GM23338 (cell line): ENCODE measurements at regions not wholly inside any gene's neighbourhood (a gene's known extent, or its start where the extent isn't known, plus 50 kb on each side); places are given as distances from the start of the nearest gene placed in this dataset.

Experiments
- ATAC-seq: fragments of 200-7000 bp; cut with Tn5 transposase; 3 replicates; pipeline ENCODE4 v1.9.1; 2020
- DNase-seq: peaks from one replicate; pipeline ENCODE4 v3.0.0-alpha.2; 2015; ENCODE audit warnings: low spot score
- H2AFZ ChIP-seq: fragments of 200-600 bp; sonication (generic); 2 replicates; pipeline ENCODE4 v1.8.0; 2016; ENCODE audit warnings: antibody characterized with exemption, mild to moderate bottlenecking, moderate library complexity
- H3F3A ChIP-seq: fragments of 200-600 bp; sonication (generic); replicated peaks from 2 replicates; pipeline ENCODE4 v1.8.0; 2017; ENCODE audit warnings: antibody characterized with exemption, mixed run types, low read depth
- H3K27ac ChIP-seq: fragments of 200-600 bp; sonication (generic); 2 replicates; pipeline ENCODE4 v1.6.1; 2016; ENCODE audit warnings: low read depth
- H3K27me3 ChIP-seq: fragments of 200-600 bp; sonication (generic); 2 replicates; pipeline ENCODE4 v1.8.0; 2016; ENCODE audit warnings: mild to moderate bottlenecking, mixed run types, moderate library complexity; ENCODE audit not compliant: insufficient read depth
- H3K36me3 ChIP-seq: fragments of 200-600 bp; sonication (generic); 2 replicates; pipeline ENCODE4 v1.8.0; 2016; ENCODE audit warnings: mild to moderate bottlenecking; ENCODE audit not compliant: insufficient read depth
- H3K4me1 ChIP-seq: fragments of 200-600 bp; sonication (generic); 2 replicates; pipeline ENCODE4 v1.8.0; 2016; ENCODE audit warnings: mild to moderate bottlenecking, moderate library complexity; ENCODE audit not compliant: insufficient read depth
- H3K4me2 ChIP-seq: fragments of 200-600 bp; sonication (generic); 2 replicates; pipeline ENCODE4 v1.7.1; 2017; ENCODE audit warnings: mixed run types
- H3K4me3 ChIP-seq: fragments of 200-600 bp; sonication (generic); 2 replicates; pipeline ENCODE4 v1.6.1; 2016; ENCODE audit warnings: mixed run types
- H3K79me2 ChIP-seq: fragments of 200-600 bp; sonication (generic); replicated peaks from 2 replicates; pipeline ENCODE4 v1.8.0; 2017; ENCODE audit warnings: mild to moderate bottlenecking; ENCODE audit not compliant: insufficient read depth
- H3K9me2 ChIP-seq: fragments of 200-600 bp; sonication (generic); 2 replicates; pipeline ENCODE4 v1.8.0; 2017; ENCODE audit not compliant: insufficient read depth
- H4K20me1 ChIP-seq: fragments of 200-600 bp; sonication (generic); replicated peaks from 2 replicates; pipeline ENCODE4 v1.8.0; 2017; ENCODE audit warnings: mild to moderate bottlenecking; ENCODE audit not compliant: insufficient read depth
- H3K27ac Mint-ChIP-seq: 2 replicates; pipeline ENCODE4 v1.8.0; 2020; ENCODE audit warnings: inconsistent platforms, mild to moderate bottlenecking, moderate library complexity, mixed read lengths
- H3K27me3 Mint-ChIP-seq: 3 replicates; pipeline ENCODE4 v1.8.0; 2022; ENCODE audit warnings: low read depth, mild to moderate bottlenecking, moderate library complexity, mixed read lengths, inconsistent platforms; ENCODE audit not compliant: insufficient read depth, poor library complexity
- H3K36me3 Mint-ChIP-seq: 3 replicates; pipeline ENCODE4 v1.8.0; 2021; ENCODE audit warnings: low read depth, mild to moderate bottlenecking, inconsistent platforms, moderate library complexity, mixed read lengths
- H3K4me1 Mint-ChIP-seq: 3 replicates; pipeline ENCODE4 v1.8.0; 2020; ENCODE audit warnings: mild to moderate bottlenecking, inconsistent platforms, mixed read lengths
- H3K4me3 Mint-ChIP-seq: 3 replicates; pipeline ENCODE4 v1.8.0; 2021; ENCODE audit warnings: moderate library complexity, mild to moderate bottlenecking, inconsistent platforms, mixed read lengths
- H3K9me3 Mint-ChIP-seq: 3 replicates; pipeline ENCODE4 v1.8.0; 2020; ENCODE audit warnings: moderate library complexity, mild to moderate bottlenecking, inconsistent platforms, mixed read lengths
- CREB1 ChIP-seq: fragments of 250-450 bp; sonication (Bioruptor Pico); IDR thresholded peaks from 2 replicates; pipeline ENCODE4 v1.5.0; 2020; ENCODE audit warnings: low read depth, mild to moderate bottlenecking, moderate library complexity
- EZH2 ChIP-seq: fragments of 200-600 bp; sonication (generic); IDR thresholded peaks from one replicate; pipeline ENCODE4 v1.8.0; 2017; ENCODE audit warnings: antibody characterized with exemption, mild to moderate bottlenecking, low read depth; ENCODE audit not compliant: unreplicated experiment
- EZH2phosphoT487 ChIP-seq: fragments of 200-600 bp; sonication (generic); IDR thresholded peaks from one replicate; pipeline ENCODE4 v1.8.1; 2018; ENCODE audit warnings: antibody characterized with exemption; ENCODE audit not compliant: unreplicated experiment
- JUNB ChIP-seq: IDR thresholded peaks from one replicate; pipeline ENCODE4 v1.6.1; 2016; ENCODE audit warnings: antibody characterized with exemption; ENCODE audit not compliant: unreplicated experiment
- NANOG ChIP-seq: IDR thresholded peaks from 2 replicates; pipeline ENCODE4 v1.6.1; 2016; ENCODE audit warnings: antibody characterized with exemption, borderline replicate concordance
- POLR2AphosphoS5 ChIP-seq: IDR thresholded peaks from 2 replicates; pipeline ENCODE4 v1.6.1; 2016; ENCODE audit warnings: antibody characterized with exemption, low read depth
- STAT1 ChIP-seq: IDR thresholded peaks from one replicate; pipeline ENCODE4 v1.6.1; 2016; ENCODE audit warnings: antibody characterized with exemption; ENCODE audit not compliant: unreplicated experiment
- ZNF114 ChIP-seq: fragments of 250-450 bp; sonication (Bioruptor Pico); IDR thresholded peaks from 2 replicates; pipeline ENCODE4 v1.5.0; 2020; ENCODE audit warnings: mild to moderate bottlenecking, moderate library complexity
- ZNF331 ChIP-seq: fragments of 250-450 bp; sonication (Bioruptor Pico); IDR thresholded peaks from 2 replicates; pipeline ENCODE4 v1.5.0; 2020; ENCODE audit warnings: low read depth, mild to moderate bottlenecking, moderate library complexity
- TF ChIP-seq, protein P1 (sequence below), 2 experiments: fragments of 200-600 bp in 1 of 2; sonication (generic) in 1 of 2; conservative IDR thresholded peaks; 2 replicates each; pipeline versions ENCODE4 v1.5.1 to v1.6.1; 2016 to 2017; ENCODE audit warnings: antibody characterized with exemption in 2 of 2, low read depth in 2 of 2, mild to moderate bottlenecking in 2 of 2, moderate library complexity in 1 of 2
- TF ChIP-seq, protein P2 (sequence below): IDR thresholded peaks from one replicate; pipeline ENCODE4 v1.6.1; 2018; ENCODE audit warnings: antibody characterized with exemption; ENCODE audit not compliant: unreplicated experiment
- TF ChIP-seq, protein P3 (sequence below): fragments of 250-450 bp; sonication (Bioruptor Pico); IDR thresholded peaks from 2 replicates; pipeline ENCODE4 v1.5.0; 2020; ENCODE audit warnings: mild to moderate bottlenecking, moderate library complexity
- TF ChIP-seq, protein P4 (sequence below): IDR thresholded peaks from 2 replicates; pipeline ENCODE4 v1.6.1; 2016; ENCODE audit warnings: antibody characterized with exemption

DNA sequence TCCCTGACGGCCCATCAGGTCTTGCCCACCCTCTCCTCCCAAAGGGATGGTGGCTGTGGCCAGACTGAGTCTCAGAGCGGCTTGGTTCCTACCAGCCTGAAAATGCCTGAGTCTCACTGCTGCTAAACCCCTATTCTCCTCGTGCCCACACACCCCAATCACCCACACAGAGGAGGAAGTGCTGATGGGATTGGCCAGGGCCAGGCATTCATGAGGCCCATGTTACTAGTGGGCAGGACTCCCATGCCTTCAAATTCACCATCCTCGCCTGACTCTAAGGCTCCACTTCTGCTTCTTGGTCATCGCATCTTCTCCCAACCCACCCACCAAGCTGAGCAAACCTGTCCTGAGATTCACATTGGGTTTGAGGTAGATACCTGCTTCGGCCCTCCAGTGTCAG is 80.1 kb upstream of the CST7 start:
- ATAC-seq = no peak
- Histone ChIP-seq H3K4me1 (no peaks in the 10 kb centered on the region), H3K79me2 (no peaks in the 10 kb centered on the region), H2AFZ (no peak overlapping the region), H4K20me1 (no peaks in the 10 kb centered on the region), H3K27me3 (no peaks in the 10 kb centered on the region), H3K36me3 (no peaks in the 10 kb centered on the region), H3K27ac (no peak overlapping the region), H3K9me2 (no peaks in the 10 kb centered on the region), H3K4me2 (no peak overlapping the region), H3F3A (no peaks in the 10 kb centered on the region), H3K4me3 (no peak overlapping the region)
- Mint-ChIP-seq H3K9me3 (peaks cover 31% of the 10 kb centered on the region), H3K27me3 (no peaks in the 10 kb centered on the region), H3K36me3 (peaks cover 16% of the 10 kb centered on the region), H3K4me3 (no peak overlapping the region), H3K27ac (no peak overlapping the region), H3K4me1 (no peaks in the 10 kb centered on the region)
- no peak for DNase-seq
- TF ChIP-seq, protein P1, sequence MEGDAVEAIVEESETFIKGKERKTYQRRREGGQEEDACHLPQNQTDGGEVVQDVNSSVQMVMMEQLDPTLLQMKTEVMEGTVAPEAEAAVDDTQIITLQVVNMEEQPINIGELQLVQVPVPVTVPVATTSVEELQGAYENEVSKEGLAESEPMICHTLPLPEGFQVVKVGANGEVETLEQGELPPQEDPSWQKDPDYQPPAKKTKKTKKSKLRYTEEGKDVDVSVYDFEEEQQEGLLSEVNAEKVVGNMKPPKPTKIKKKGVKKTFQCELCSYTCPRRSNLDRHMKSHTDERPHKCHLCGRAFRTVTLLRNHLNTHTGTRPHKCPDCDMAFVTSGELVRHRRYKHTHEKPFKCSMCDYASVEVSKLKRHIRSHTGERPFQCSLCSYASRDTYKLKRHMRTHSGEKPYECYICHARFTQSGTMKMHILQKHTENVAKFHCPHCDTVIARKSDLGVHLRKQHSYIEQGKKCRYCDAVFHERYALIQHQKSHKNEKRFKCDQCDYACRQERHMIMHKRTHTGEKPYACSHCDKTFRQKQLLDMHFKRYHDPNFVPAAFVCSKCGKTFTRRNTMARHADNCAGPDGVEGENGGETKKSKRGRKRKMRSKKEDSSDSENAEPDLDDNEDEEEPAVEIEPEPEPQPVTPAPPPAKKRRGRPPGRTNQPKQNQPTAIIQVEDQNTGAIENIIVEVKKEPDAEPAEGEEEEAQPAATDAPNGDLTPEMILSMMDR (conservative IDR thresholded peaks at IDR 0.05; ENCODE audit: low read depth in 2 of 2) = no peak
- TF ChIP-seq EZH2phosphoT487 (no peak), EZH2 (no peak), NANOG (no peak), ZNF114 (no peak), STAT1 (no peak), JUNB (no peak), CREB1 (CRISPR knock-in tag) (no peak), POLR2AphosphoS5 (no peak), ZNF331 (no peak)
- TF ChIP-seq, protein P2, sequence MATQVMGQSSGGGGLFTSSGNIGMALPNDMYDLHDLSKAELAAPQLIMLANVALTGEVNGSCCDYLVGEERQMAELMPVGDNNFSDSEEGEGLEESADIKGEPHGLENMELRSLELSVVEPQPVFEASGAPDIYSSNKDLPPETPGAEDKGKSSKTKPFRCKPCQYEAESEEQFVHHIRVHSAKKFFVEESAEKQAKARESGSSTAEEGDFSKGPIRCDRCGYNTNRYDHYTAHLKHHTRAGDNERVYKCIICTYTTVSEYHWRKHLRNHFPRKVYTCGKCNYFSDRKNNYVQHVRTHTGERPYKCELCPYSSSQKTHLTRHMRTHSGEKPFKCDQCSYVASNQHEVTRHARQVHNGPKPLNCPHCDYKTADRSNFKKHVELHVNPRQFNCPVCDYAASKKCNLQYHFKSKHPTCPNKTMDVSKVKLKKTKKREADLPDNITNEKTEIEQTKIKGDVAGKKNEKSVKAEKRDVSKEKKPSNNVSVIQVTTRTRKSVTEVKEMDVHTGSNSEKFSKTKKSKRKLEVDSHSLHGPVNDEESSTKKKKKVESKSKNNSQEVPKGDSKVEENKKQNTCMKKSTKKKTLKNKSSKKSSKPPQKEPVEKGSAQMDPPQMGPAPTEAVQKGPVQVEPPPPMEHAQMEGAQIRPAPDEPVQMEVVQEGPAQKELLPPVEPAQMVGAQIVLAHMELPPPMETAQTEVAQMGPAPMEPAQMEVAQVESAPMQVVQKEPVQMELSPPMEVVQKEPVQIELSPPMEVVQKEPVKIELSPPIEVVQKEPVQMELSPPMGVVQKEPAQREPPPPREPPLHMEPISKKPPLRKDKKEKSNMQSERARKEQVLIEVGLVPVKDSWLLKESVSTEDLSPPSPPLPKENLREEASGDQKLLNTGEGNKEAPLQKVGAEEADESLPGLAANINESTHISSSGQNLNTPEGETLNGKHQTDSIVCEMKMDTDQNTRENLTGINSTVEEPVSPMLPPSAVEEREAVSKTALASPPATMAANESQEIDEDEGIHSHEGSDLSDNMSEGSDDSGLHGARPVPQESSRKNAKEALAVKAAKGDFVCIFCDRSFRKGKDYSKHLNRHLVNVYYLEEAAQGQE = no peak
- TF ChIP-seq, protein P3, sequence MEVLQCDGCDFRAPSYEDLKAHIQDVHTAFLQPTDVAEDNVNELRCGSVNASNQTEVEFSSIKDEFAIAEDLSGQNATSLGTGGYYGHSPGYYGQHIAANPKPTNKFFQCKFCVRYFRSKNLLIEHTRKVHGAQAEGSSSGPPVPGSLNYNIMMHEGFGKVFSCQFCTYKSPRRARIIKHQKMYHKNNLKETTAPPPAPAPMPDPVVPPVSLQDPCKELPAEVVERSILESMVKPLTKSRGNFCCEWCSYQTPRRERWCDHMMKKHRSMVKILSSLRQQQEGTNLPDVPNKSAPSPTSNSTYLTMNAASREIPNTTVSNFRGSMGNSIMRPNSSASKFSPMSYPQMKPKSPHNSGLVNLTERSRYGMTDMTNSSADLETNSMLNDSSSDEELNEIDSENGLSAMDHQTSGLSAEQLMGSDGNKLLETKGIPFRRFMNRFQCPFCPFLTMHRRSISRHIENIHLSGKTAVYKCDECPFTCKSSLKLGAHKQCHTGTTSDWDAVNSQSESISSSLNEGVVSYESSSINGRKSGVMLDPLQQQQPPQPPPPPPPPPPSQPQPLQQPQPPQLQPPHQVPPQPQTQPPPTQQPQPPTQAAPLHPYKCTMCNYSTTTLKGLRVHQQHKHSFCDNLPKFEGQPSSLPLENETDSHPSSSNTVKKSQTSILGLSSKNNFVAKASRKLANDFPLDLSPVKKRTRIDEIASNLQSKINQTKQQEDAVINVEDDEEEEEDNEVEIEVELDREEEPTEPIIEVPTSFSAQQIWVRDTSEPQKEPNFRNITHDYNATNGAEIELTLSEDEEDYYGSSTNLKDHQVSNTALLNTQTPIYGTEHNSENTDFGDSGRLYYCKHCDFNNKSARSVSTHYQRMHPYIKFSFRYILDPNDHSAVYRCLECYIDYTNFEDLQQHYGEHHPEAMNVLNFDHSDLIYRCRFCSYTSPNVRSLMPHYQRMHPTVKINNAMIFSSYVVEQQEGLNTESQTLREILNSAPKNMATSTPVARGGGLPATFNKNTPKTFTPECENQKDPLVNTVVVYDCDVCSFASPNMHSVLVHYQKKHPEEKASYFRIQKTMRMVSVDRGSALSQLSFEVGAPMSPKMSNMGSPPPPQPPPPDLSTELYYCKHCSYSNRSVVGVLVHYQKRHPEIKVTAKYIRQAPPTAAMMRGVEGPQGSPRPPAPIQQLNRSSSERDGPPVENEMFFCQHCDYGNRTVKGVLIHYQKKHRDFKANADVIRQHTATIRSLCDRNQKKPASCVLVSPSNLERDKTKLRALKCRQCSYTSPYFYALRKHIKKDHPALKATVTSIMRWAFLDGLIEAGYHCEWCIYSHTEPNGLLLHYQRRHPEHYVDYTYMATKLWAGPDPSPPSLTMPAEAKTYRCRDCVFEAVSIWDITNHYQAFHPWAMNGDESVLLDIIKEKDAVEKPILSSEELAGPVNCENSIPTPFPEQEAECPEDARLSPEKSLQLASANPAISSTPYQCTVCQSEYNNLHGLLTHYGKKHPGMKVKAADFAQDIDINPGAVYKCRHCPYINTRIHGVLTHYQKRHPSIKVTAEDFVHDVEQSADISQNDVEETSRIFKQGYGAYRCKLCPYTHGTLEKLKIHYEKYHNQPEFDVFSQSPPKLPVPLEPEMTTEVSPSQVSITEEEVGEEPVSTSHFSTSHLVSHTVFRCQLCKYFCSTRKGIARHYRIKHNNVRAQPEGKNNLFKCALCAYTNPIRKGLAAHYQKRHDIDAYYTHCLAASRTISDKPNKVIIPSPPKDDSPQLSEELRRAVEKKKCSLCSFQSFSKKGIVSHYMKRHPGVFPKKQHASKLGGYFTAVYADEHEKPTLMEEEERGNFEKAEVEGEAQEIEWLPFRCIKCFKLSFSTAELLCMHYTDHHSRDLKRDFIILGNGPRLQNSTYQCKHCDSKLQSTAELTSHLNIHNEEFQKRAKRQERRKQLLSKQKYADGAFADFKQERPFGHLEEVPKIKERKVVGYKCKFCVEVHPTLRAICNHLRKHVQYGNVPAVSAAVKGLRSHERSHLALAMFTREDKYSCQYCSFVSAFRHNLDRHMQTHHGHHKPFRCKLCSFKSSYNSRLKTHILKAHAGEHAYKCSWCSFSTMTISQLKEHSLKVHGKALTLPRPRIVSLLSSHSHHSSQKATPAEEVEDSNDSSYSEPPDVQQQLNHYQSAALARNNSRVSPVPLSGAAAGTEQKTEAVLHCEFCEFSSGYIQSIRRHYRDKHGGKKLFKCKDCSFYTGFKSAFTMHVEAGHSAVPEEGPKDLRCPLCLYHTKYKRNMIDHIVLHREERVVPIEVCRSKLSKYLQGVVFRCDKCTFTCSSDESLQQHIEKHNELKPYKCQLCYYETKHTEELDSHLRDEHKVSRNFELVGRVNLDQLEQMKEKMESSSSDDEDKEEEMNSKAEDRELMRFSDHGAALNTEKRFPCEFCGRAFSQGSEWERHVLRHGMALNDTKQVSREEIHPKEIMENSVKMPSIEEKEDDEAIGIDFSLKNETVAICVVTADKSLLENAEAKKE (CRISPR knock-in tag) = no peak
- TF ChIP-seq, protein P4, sequence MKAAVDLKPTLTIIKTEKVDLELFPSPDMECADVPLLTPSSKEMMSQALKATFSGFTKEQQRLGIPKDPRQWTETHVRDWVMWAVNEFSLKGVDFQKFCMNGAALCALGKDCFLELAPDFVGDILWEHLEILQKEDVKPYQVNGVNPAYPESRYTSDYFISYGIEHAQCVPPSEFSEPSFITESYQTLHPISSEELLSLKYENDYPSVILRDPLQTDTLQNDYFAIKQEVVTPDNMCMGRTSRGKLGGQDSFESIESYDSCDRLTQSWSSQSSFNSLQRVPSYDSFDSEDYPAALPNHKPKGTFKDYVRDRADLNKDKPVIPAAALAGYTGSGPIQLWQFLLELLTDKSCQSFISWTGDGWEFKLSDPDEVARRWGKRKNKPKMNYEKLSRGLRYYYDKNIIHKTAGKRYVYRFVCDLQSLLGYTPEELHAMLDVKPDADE = no peak
